Fibroblast of lung (primary cell): ENCODE measurements at regions not wholly inside any gene's neighbourhood (a gene's known extent, or its start where the extent isn't known, plus 50 kb on each side); places are given as distances from the start of the nearest gene placed in this dataset.

Source experiments
- DNase-seq, 2 donors: peaks; one replicate each; pipeline versions ENCODE4 v3.0.0 to v3.0.0-alpha.2; 2010; ENCODE audit warnings: low read depth in 2 of 2
- H2AFZ ChIP-seq: 2 replicates; pipeline ENCODE4 v1.5.1; 2012; ENCODE audit warnings: low read length, control low read depth, inconsistent platforms
- H3K27ac ChIP-seq: 2 replicates; pipeline ENCODE4 v1.5.1; 2011; ENCODE audit warnings: low read length, control low read depth; ENCODE audit not compliant: insufficient read depth
- H3K27me3 ChIP-seq: 2 replicates; pipeline ENCODE4 v1.5.1; 2011; ENCODE audit warnings: mild to moderate bottlenecking, low read length; ENCODE audit not compliant: control insufficient read depth, insufficient read depth
- H3K36me3 ChIP-seq: 2 replicates; pipeline ENCODE4 v1.5.1; 2011; ENCODE audit warnings: low read length; ENCODE audit not compliant: control insufficient read depth, insufficient read depth
- H3K4me1 ChIP-seq: 2 replicates; pipeline ENCODE4 v1.5.1; 2011; ENCODE audit warnings: low read length; ENCODE audit not compliant: control insufficient read depth, insufficient read depth; ENCODE audit errors: extremely low read depth
- H3K4me2 ChIP-seq: 2 replicates; pipeline ENCODE4 v1.5.1; 2011; ENCODE audit warnings: low read length, control low read depth; ENCODE audit not compliant: insufficient read depth; ENCODE audit errors: extremely low read depth
- H3K4me3 ChIP-seq, 4 experiments: fragments of 200-600 bp in 1 of 4; sonication (generic) in 1 of 4; replicated peaks in 1 of 4; 2 replicates each; pipeline ENCODE4 v1.5.1; 2011 to 2016; ENCODE audit warnings: low read length in 4 of 4, low read depth in 3 of 4, mild to moderate bottlenecking in 3 of 4, control low read depth in 2 of 4, inconsistent platforms in 1 of 4, mixed read lengths in 1 of 4; ENCODE audit not compliant: insufficient read depth in 1 of 4; ENCODE audit errors: control extremely low read depth in 1 of 4
- H3K79me2 ChIP-seq: 2 replicates; pipeline ENCODE4 v1.5.1; 2012; ENCODE audit warnings: mild to moderate bottlenecking, low read length, inconsistent platforms; ENCODE audit not compliant: control insufficient read depth, insufficient read depth
- H3K9ac ChIP-seq: 2 replicates; pipeline ENCODE4 v1.5.1; 2011; ENCODE audit warnings: mild to moderate bottlenecking, low read length, control low read depth; ENCODE audit not compliant: insufficient read depth
- H3K9me3 ChIP-seq: 2 replicates; pipeline ENCODE4 v1.5.1; 2012; ENCODE audit warnings: low read depth, low read length; ENCODE audit not compliant: control insufficient read depth, insufficient read depth
- H4K20me1 ChIP-seq: 2 replicates; pipeline ENCODE4 v1.5.1; 2011; ENCODE audit warnings: low read length; ENCODE audit not compliant: control insufficient read depth, insufficient read depth; ENCODE audit errors: extremely low read depth
- CTCF ChIP-seq, 2 donors: IDR thresholded peaks in 1 of 2; conservative IDR thresholded peaks in 1 of 2; 1 replicate in 1 of 2; 2 replicates in 1 of 2; pipeline ENCODE4 v1.5.1; 2011 to 2012; ENCODE audit warnings: low read length in 2 of 2, control low read depth in 1 of 2, inconsistent platforms in 1 of 2, low read depth in 1 of 2, mild to moderate bottlenecking in 1 of 2
- EZH2 ChIP-seq: IDR thresholded peaks from 2 replicates; pipeline ENCODE4 v1.5.1; 2012; ENCODE audit warnings: low read length, control low read depth, mild to moderate bottlenecking; ENCODE audit errors: missing control alignments

- Histone ChIP-seq H2AFZ (no peak overlapping the region), H3K36me3 (no peaks in the 10 kb centered on the region), H3K27ac (no peak overlapping the region)
Observed at GRCh38 chr22:49614966-49615965, 212.4 kb downstream of the BRD1 start.

GRCh38 chr22:49613511-49614270 lies 214.0 kb downstream of the BRD1 start:
- no peak overlapping the region for H2AFZ ChIP-seq
- no peak overlapping the region for H3K9ac ChIP-seq
- no peak for TF ChIP-seq CTCF (conservative IDR thresholded peaks at IDR 0.05 in 1 of 2, IDR thresholded peaks at IDR 0.05 in 1 of 2; ENCODE audit: low read depth in 1 of 2, low read length in 2 of 2)
- no peak for TF ChIP-seq EZH2
- no peak for DNase-seq
- no peak overlapping the region for H3K27ac ChIP-seq
- peaks cover 6% of the 10 kb centered on the region for H3K9me3 ChIP-seq
- no peak overlapping the region for H3K4me3 ChIP-seq
- no peaks in the 10 kb centered on the region for H3K27me3 ChIP-seq
- H3K4me1 ChIP-seq, result no peaks in the 10 kb centered on the region
- H4K20me1 ChIP-seq, result no peaks in the 10 kb centered on the region
- no peaks in the 10 kb centered on the region for H3K79me2 ChIP-seq
- H3K4me2 ChIP-seq, result no peak overlapping the region
- H3K36me3 ChIP-seq, result no peaks in the 10 kb centered on the region

More at GRCh38 chr22:49614966-49615965, 212.4 kb downstream of the BRD1 start:
- no peak overlapping the region for H3K9ac ChIP-seq
- TF ChIP-seq EZH2 (no peak), CTCF (conservative IDR thresholded peaks at IDR 0.05 in 1 of 2, IDR thresholded peaks at IDR 0.05 in 1 of 2; ENCODE audit: low read depth in 1 of 2, low read length in 2 of 2) (no peak)
- peaks cover 6% of the 10 kb centered on the region for H3K9me3 ChIP-seq
- no peak overlapping the region for H3K4me2 ChIP-seq
- no peak for DNase-seq
- H4K20me1 ChIP-seq, result no peaks in the 10 kb centered on the region
- H3K4me1 ChIP-seq, result no peaks in the 10 kb centered on the region
- H3K4me3 ChIP-seq, result no peak overlapping the region
- H3K79me2 ChIP-seq, result no peaks in the 10 kb centered on the region
- H3K27me3 ChIP-seq, result no peaks in the 10 kb centered on the region

- Histone ChIP-seq H3K79me2 (no peaks in the 10 kb centered on the region), H3K4me3 (no peak overlapping the region), H3K9me3 (peaks cover 6% of the 10 kb centered on the region), H3K4me2 (no peak overlapping the region), H3K36me3 (no peaks in the 10 kb centered on the region), H3K4me1 (no peaks in the 10 kb centered on the region), H3K27me3 (no peaks in the 10 kb centered on the region), H3K27ac (no peak overlapping the region), H4K20me1 (no peaks in the 10 kb centered on the region), H2AFZ (no peak overlapping the region), H3K9ac (no peak overlapping the region)
- no peak for DNase-seq
- no peak for TF ChIP-seq CTCF (conservative IDR thresholded peaks at IDR 0.05 in 1 of 2, IDR thresholded peaks at IDR 0.05 in 1 of 2; ENCODE audit: low read depth in 1 of 2, low read length in 2 of 2)
- no peak for TF ChIP-seq EZH2
Observed at GRCh38 chr22:49613108-49613507, 214.6 kb downstream of the BRD1 start.
